ENCODE measurements at regions not wholly inside any gene's neighbourhood (a gene's known extent, or its start where the extent isn't known, plus 50 kb on each side); places are given as distances from the start of the nearest gene placed in this dataset.

- Histone ChIP-seq H3F3A (ENCODE audit: insufficient read depth, low read length, poor library complexity, severe bottlenecking) (no peaks in the 10 kb centered on the region), H3K36me3 (ENCODE audit: insufficient read depth, low read length) (no peaks in the 10 kb centered on the region)
Observed at GRCh38 chr14:101254805-101255764, 306.2 kb upstream of the DIO3 start.

More at GRCh38 chr14:101254805-101255764, 306.2 kb upstream of the DIO3 start:
- no peaks in the 10 kb centered on the region for H3K27me3 ChIP-seq (ENCODE audit: insufficient read depth, low read depth, low read length)
- H3K9me3 ChIP-seq (ENCODE audit: low read length): no peaks in the 10 kb centered on the region
- no peak overlapping the region for H2AFZ ChIP-seq (ENCODE audit: low read depth, low read length)
- H3K79me2 ChIP-seq (replicated peaks; ENCODE audit: insufficient read depth, low read length): no peaks in the 10 kb centered on the region
- H3K4me2 ChIP-seq (ENCODE audit: low read length): no peak overlapping the region
- no peak overlapping the region for H3K27ac ChIP-seq (ENCODE audit: low read length)
- H3K9me2 ChIP-seq (ENCODE audit: insufficient read depth, low read length): no peaks in the 10 kb centered on the region
- no peak overlapping the region for H3K9ac ChIP-seq (ENCODE audit: low read length)
- H3K4me3 ChIP-seq (ENCODE audit: low read length): no peak overlapping the region
- TF ChIP-seq TAF1 (IDR thresholded peaks at IDR 0.05; ENCODE audit: low read depth) (no peak), MXI1 (conservative IDR thresholded peaks at IDR 0.05; ENCODE audit: poor library complexity, severe bottlenecking) (no peak), RAD21 (conservative IDR thresholded peaks at IDR 0.05) (no peak), POLR2AphosphoS5 (IDR thresholded peaks at IDR 0.05) (no peak), EZH2 (IDR thresholded peaks at IDR 0.05; ENCODE audit: borderline replicate concordance, insufficient read depth, low read length, poor library complexity, severe bottlenecking) (no peak), REST (IDR thresholded peaks at IDR 0.05; ENCODE audit: borderline replicate concordance) (no peak), SMC3 (conservative IDR thresholded peaks at IDR 0.05; ENCODE audit: poor library complexity) (no peak), EP300 (conservative IDR thresholded peaks at IDR 0.05; ENCODE audit: poor library complexity, severe bottlenecking) (no peak), CTCF (IDR thresholded peaks at IDR 0.05; ENCODE audit: poor library complexity, severe bottlenecking) (no peak)
- no peaks in the 10 kb centered on the region for H4K20me1 ChIP-seq (ENCODE audit: insufficient read depth)

Data from neural cell (in vitro differentiated cells).